Suppressor macrophage treated with lipopolysaccharide for 1 hour (primary cell): ENCODE measurements at regions not wholly inside any gene's neighbourhood (a gene's known extent, or its start where the extent isn't known, plus 50 kb on each side); places are given as distances from the start of the nearest gene placed in this dataset.
"Not testable (repeated sequence)": the region's sequence is repeated elsewhere in the genome, so short reads cannot be mapped to it uniquely, and the experiment has no call there.

Experiments used
- DNase-seq, 3 donors: peaks; one replicate each; pipeline ENCODE4 v3.0.0-alpha.2; 2020 to 2022

DNA sequence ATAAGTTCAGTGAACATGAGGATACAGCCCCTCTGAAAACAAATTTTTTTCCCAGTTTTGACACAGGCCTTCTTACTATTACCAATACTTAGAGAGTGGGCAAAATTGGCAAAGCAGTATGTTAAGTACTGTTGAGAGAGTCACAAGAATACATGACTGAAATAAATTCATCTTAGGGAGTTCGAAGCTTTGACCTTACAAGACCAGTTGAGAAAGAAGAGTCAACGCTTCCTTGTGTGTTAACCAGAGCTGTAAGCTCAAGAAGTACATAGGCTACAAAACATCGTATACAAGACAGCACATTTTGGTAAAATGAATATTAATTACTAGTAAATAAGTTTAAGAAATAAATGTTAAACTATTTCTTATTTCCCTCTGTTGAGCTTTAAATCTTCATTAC, 164.4 kb upstream of the RORA start:
- DNase-seq, result no peak

DNA sequence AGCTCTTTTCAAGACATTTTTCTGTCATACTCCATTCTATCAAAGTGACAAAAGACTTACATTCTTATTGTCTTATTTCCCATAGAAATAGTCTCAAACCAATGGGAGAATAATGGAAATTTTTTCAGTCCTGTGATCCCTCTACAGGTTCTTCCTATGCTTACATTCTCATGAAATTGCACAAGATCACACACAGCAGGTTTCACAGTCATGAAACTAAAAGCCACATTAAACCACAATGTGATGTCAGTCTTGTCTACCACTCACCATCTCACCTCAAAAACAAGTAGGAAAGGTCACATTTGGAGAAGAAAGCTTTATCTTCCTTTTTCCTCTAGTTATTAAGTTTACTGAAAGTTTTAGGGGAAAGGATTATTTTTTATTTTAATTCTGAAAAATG, 161.0 kb upstream of the RORA start:
- DNase-seq, result no peak

DNA sequence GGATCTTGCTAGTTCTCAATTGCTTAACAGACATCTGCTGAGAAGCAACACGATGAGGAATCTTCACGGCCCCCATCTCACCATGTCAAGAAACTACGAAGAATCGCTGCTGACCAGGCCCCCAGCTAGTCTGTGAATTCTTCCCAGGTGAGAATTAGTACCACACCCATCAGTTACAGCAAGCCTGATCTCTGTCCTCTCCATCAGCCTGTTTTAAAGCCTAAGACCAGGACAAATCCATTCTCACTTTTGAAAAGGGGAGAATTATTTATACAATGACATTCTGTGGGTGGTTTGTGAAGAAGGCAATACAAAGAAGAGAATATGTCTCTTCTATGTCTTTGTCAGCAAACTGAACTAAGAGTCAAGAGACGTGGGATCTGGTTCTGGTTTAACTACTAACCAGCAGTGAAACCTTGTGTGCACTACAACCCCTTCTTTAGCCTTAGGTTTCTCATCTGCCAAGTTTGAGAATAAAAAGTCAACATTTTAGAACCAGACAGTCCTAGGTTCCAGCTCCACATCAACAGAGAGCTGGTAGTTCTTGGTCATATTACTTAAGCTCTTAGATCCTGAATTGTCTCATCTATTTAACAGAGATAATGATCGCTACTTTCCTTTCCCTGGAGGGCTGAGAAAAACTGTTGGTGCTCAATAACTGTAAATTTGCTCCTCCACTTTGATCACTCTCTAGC, 160.4 kb upstream of the RORA start:
- DNase-seq, result no peak

DNA sequence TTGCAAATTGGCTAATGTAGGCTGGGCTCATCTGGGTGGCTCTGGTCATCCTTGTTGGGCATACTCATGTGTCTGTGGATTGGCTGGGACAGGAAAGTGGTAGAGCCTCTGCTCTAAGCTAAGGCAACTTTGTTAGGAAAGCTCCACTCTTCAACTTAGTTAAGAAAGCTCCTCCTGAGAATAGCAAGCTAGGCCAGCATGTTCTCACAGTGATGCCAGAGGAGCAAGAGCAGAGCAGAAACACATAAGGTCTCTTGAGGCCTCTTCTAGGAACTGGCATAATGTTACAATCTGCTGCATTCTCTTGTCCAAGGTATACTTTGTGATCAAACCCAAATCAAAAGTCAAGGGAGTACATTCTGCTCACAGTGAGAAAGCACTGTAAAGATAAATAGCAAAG, 158.6 kb upstream of the RORA start:
- no peak for DNase-seq

GRCh38 chr15:61383421-61383820, 154.3 kb upstream of the RORA start:
- DNase-seq, result no peak

GRCh38 chr15:61382927-61383326, 153.8 kb upstream of the RORA start:
- DNase-seq, result no peak

- no peak for DNase-seq
Measured at GRCh38 chr15:61381501-61381900, 152.4 kb upstream of the RORA start.

GRCh38 chr15:61380270-61380669, 151.2 kb upstream of the RORA start:
- DNase-seq, result no peak

- DNase-seq, result no peak
Measured at GRCh38 chr15:61379005-61379404, 149.9 kb upstream of the RORA start.

GRCh38 chr15:61376961-61377360, 147.9 kb upstream of the RORA start:
- DNase-seq, result no peak

DNA sequence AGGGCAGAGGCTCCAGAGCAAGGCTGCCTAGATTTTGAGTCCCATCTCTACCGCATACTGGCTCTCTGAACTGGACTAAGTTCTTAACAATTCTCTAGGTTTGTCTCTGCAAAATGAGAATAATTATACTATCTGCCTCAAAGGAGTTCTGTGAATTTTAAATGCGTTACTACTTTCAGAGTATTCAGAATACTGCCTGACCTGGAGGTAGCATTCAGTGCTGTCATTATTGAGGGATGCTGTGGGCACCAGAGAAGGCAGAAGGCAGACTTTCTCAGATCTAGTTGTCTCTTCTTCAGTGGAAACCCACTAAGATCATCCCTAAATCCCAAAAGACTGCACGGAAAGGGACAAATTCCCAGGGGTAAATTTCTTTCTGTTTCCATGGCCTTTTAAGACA, 147.4 kb upstream of the RORA start:
- no peak for DNase-seq

DNA sequence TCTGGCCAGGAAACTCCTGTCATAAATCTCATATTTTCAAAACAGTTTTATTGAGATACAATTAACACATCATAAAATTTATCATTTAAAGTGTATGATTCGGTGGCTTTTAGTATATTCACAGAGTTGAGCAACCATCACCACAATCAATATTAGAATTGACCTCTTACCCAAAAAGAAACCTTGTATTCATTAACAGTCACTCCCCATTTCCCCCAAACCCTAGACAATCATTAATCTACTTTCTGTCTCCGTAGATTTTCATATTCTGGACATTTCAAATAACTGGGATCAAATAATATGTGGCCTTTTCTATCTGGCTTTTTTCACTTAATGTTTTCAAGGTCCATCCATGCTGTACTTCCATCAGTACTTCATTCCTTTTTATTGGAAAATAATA, 145.7 kb upstream of the RORA start:
- DNase-seq, result no peak

DNA sequence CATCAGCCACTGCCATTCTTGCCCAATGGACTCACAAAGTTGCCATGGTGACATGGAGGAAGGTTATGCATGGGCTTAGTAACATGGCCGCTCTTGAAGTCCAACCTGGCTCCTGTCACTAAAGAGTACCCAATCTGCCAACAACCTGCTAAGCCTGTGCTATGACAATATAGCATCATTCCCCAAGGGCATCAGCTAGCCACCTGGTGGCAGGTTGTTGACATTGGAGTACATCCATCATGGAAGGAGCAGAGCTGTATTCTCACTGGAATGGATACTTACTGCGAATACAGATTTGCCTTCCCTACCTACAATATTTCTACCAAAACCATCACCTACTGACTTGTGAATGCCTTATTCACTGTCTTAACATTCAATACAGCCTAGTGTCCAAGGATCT, 138.9 kb upstream of the RORA start:
- DNase-seq, result no peak

GRCh38 chr15:61364871-61365270, 135.8 kb upstream of the RORA start:
- no peak for DNase-seq

DNA sequence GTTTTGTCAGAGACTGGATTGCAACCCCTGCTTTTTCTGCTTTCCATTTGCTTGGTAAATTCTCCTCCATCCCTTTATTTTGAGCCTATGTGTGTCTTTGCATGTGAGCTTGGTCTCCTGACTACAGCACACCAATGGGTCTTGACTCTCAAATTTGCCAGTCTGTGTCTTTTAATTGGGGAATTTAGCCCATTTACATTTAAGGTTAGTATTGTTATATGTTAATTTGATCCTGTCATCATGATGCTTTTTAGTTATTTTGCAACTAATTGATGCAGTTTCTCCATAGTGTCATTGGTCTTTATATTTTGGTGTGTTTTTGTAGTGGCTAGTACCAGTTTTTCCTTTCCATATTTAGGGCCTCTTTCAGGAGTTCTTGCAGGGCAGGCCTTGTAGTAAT, 133.8 kb upstream of the RORA start:
- DNase-seq, result not testable (repeated sequence)

DNA sequence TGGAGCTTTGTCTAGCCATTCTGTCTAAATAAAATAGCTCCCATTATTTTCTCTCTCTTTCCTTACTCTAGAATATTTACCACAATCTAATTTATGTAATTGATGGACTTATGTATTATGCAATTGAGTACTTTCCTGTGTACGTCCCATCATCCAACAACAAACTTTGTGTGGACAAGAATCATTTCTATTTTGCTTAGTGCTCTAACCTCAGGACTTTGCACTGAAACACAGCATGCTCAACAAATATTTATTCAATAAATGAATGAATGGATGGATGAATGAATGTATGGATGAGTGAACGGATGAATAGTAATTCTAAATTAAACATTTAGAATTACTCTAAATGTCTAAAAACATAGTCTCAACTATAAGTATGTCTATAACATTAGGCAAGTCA, 115.2 kb upstream of the RORA start:
- DNase-seq, result no peak

DNA sequence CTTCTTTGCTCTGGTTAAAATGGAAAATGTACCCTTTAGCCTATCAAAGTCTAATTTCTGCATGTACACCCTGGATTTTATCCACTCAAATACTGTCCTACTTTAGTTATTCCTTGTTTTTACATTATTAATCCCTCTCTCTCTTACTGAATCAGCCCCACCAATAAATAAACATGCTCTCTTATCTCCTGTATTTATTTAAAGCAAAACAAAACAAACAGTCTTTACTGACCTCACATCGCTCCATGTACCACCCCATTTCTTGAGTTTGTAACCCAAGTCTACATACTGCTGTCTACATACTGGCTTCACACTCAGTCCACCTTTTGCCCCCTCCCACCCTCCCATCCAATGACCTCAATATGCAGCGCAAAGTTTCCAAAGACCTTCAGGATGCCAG, 113.3 kb upstream of the RORA start:
- no peak for DNase-seq

DNA sequence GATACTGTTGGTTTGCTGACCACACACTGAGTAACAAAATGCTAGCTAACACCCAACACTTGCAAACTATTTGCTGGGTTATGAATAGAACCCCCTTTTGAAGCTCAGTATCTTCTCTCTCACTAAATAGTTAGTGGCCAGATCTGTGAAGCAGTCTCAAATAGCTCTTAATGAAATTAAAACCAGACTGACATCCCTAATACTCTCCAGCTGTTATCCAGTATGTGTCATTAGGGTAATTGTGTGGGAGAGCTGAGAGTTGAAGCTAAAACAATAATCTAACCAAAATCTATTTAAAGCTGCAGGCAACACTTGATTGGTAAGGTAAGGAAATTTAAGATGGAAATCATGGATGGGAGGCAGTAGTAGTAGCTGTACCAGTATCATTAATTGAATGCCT, 110.4 kb upstream of the RORA start:
- DNase-seq, result no peak

DNA sequence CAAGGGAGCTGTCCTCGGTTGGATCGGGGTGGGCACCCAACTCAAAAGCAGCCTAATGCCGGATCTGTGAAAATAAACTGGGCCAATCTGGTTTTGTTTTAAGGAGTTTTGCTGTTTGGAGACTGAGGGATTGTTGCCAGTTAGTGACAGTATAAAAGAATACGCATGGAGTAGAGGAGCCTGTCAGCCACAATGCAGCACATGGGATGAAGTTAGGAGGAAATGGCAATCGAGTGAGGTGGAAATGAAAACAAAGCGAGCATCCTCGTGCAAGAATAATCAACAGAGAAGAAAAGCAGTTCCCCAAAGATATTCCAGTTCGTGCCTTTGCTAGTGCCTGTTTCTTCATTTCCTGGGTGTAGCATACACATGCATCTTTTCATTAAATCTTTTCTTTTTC, 108.4 kb upstream of the RORA start:
- no peak for DNase-seq

DNA sequence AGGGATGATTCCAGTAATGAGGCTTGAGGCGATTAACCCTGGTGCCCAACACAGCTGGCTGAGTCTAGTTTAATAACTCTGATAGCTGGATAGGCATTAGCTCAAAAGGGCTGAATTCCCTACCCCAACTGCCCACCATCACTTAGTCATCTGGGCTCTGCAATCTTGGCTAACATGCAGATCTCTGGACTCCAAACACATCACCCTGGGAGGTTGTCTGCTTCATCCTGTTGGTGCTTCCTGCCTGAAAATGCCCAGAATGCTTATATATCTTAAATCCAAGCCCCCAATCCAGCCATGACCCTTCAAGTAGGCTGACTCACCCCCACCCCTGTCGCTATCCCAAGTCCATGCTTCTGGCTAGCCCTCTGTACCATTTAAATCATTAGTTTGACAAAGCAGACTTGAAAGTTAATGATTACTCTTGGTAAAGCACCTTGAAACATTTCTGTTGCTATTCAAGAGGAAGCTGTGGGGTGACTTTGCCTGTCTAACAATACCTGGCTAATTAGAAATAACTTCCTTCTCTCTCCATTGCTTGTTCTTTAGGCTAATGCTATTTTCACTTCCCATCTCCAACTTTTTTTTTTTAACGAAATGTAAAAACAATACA, 107.0 kb upstream of the RORA start:
- no peak for DNase-seq

GRCh38 chr15:61334714-61335113, 105.6 kb upstream of the RORA start:
- not testable (repeated sequence) for DNase-seq

DNA sequence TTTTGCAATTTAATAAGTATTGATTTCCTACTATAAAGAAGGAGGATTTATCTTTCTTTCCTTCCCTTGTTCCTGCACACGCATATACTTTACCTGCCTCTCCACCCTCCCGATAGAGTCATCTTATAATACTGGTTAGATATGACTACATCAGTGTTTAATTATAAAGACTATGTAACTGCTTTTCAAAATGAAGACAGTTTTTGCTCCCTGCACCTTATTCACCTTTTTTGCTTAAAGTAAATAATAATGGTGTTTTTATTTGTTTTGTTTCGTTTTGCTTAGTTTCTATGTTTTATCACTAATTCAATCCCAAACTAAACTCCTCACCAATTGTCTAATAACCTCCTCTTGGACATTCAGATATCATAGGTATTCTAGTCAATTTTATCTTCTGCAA, 101.9 kb upstream of the RORA start:
- no peak for DNase-seq

- no peak for DNase-seq
Measured at GRCh38 chr15:61327019-61327631, 98.0 kb upstream of the RORA start.

DNA sequence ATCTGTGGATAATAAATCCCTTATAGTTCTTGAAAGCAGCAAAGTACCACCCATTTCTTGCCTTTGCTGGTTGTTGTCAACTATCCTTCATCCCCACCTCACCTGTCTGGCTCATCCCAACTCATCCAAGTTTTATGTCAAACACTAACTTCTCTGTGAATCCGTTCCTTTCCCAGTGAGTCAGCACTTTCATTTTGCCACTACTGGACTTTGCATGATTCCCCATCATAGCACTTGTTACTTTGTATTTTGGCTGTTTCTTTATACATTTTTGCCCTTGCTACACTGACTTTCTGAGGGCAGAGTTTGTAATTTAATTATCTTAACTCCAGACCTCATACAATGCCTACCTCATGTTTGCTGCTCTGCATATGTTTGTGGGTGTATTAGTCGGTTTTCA, 90.8 kb upstream of the RORA start:
- no peak for DNase-seq
